Lower lobe of right lung (tissue), 2 donors: ENCODE measurements at regions not wholly inside any gene's neighbourhood (a gene's known extent, or its start where the extent isn't known, plus 50 kb on each side); places are given as distances from the start of the nearest gene placed in this dataset.
A peak's percentile ranks its signal among the peaks of the same experiment; 100 is the strongest.

Source experiments
- ATAC-seq, 2 donors: fragments of 200-7000 bp; cut with Tn5 transposase; one replicate each; pipeline ENCODE4 v1.9.1; 2020 to 2022; ENCODE audit warnings: mild to moderate bottlenecking in 2 of 2, moderate library complexity in 2 of 2
- DNase-seq: peaks from one replicate; pipeline ENCODE4 v3.0.0-alpha.2; 2020
- H3K27ac ChIP-seq: fragments of 200-600 bp; one replicate; pipeline ENCODE4 v1.8.0; 2022
- H3K27me3 ChIP-seq: fragments of 200-600 bp; one replicate; pipeline ENCODE4 v1.8.0; 2022; ENCODE audit warnings: low read depth
- H3K36me3 ChIP-seq: fragments of 200-600 bp; one replicate; pipeline ENCODE4 v1.8.0; 2022; ENCODE audit warnings: mild to moderate bottlenecking
- H3K4me1 ChIP-seq: fragments of 200-600 bp; one replicate; pipeline ENCODE4 v1.8.0; 2022
- H3K4me3 ChIP-seq: fragments of 200-600 bp; one replicate; pipeline ENCODE4 v1.8.0; 2022; ENCODE audit warnings: mild to moderate bottlenecking
- H3K9me3 ChIP-seq: fragments of 200-600 bp; one replicate; pipeline ENCODE4 v1.8.0; 2022
- CTCF ChIP-seq: fragments of 200-600 bp; IDR thresholded peaks from one replicate; pipeline ENCODE4 v1.8.0; 2022; ENCODE audit warnings: antibody characterized with exemption, mild to moderate bottlenecking
- intact Hi-C: fragments of 100-400 bp; cut with DNase I; formaldehyde crosslinking; loops from one replicate; pipeline ENCODE4 v1.11.0; 2022
- donor health status: DM: no; HTN: yes; CAD: no; lungs with severe emphysema.

GRCh38 chr10:30117812-30118501 is 58.6 kb upstream of the JCAD start:
- no peak for DNase-seq
- no peak overlapping the region for H3K4me3 ChIP-seq
- peaks cover 22% of the 10 kb centered on the region for H3K4me1 ChIP-seq
- H3K9me3 ChIP-seq = no peaks in the 10 kb centered on the region
- H3K27me3 ChIP-seq = no peaks in the 10 kb centered on the region
- H3K27ac ChIP-seq = no peak overlapping the region
- H3K36me3 ChIP-seq = no peaks in the 10 kb centered on the region
- ATAC-seq = no peak
- intact Hi-C loops = no loop called here
- TF ChIP-seq CTCF = no peak

- ATAC-seq = no peak
- H3K27me3 ChIP-seq = no peaks in the 10 kb centered on the region
- no peaks in the 10 kb centered on the region for H3K36me3 ChIP-seq
- TF ChIP-seq CTCF = no peak
- no peak for DNase-seq
- H3K4me3 ChIP-seq = no peak overlapping the region
- no peaks in the 10 kb centered on the region for H3K9me3 ChIP-seq
- intact Hi-C loops = no loop called here
- H3K4me1 ChIP-seq = peaks cover 22% of the 10 kb centered on the region
- no peak overlapping the region for H3K27ac ChIP-seq
Measured at GRCh38 chr10:30116041-30116491, 56.7 kb upstream of the JCAD start.

GRCh38 chr10:30115626-30115940 is 56.2 kb upstream of the JCAD start:
- Histone ChIP-seq H3K4me1 (peaks cover 22% of the 10 kb centered on the region), H3K36me3 (no peaks in the 10 kb centered on the region), H3K27me3 (no peaks in the 10 kb centered on the region), H3K27ac (no peak overlapping the region), H3K9me3 (no peaks in the 10 kb centered on the region), H3K4me3 (peak overlapping the region; percentile 6)
- no peak for TF ChIP-seq CTCF
- intact Hi-C loops = no loop called here
- DNase-seq (no peak), ATAC-seq (no peak)

GRCh38 chr10:30114881-30115625 is 55.7 kb upstream of the JCAD start:
- Histone ChIP-seq H3K9me3 (no peaks in the 10 kb centered on the region), H3K27ac (no peak overlapping the region), H3K27me3 (no peaks in the 10 kb centered on the region), H3K4me1 (peaks cover 22% of the 10 kb centered on the region), H3K36me3 (no peaks in the 10 kb centered on the region), H3K4me3 (peak overlapping the region; percentile 6)
- intact Hi-C loops = no loop called here
- no peak for TF ChIP-seq CTCF
- ATAC-seq = peak; percentile 74 to 87
- no peak for DNase-seq

GRCh38 chr10:30114401-30114800 is 55.0 kb upstream of the JCAD start:
- H3K4me3 ChIP-seq = no peak overlapping the region
- no peaks in the 10 kb centered on the region for H3K27me3 ChIP-seq
- no peak overlapping the region for H3K27ac ChIP-seq
- intact Hi-C loops = no loop called here
- H3K9me3 ChIP-seq = no peaks in the 10 kb centered on the region
- ATAC-seq = no peak
- no peak for DNase-seq
- TF ChIP-seq CTCF = no peak
- no peaks in the 10 kb centered on the region for H3K36me3 ChIP-seq
- peaks cover 22% of the 10 kb centered on the region for H3K4me1 ChIP-seq
